Caco-2 (cell line): ENCODE measurements at regions not wholly inside any gene's neighbourhood (a gene's known extent, or its start where the extent isn't known, plus 50 kb on each side); places are given as distances from the start of the nearest gene placed in this dataset.

Source experiments
- BruUV-seq: library from RNA; stranded (reverse); fragments of 400-500 nt; replicated peaks from 2 replicates; lab custom pipeline; 2021; lab: Mats Ljungman, UMichigan
- CTCF ChIA-PET: fragments of 300-600 bp; sonication (Branson Sonifier 250); formaldehyde crosslinking; loops from one replicate; lab custom pipeline; 2022; ENCODE audit warnings: antibody characterized with exemption; lab: Charles Lee
- POLR2A ChIA-PET: fragments of 300-600 bp; sonication (Branson Sonifier 250); formaldehyde crosslinking; loops from one replicate; lab custom pipeline; 2022; ENCODE audit warnings: antibody characterized with exemption; lab: Charles Lee
- DNase-seq, 2 experiments: peaks; one replicate each; pipeline versions ENCODE4 v3.0.0 to v3.0.0-alpha.2; 2020 to 2022
- H3K27me3 ChIP-seq: replicated peaks from 2 replicates; pipeline ENCODE4 v1.6.0; 2011; ENCODE audit warnings: low read length; ENCODE audit not compliant: control insufficient read depth, insufficient read depth
- H3K36me3 ChIP-seq: 2 replicates; pipeline ENCODE4 v1.5.1; 2011; ENCODE audit warnings: low read length; ENCODE audit not compliant: control insufficient read depth, insufficient read depth
- H3K4me1 ChIP-seq: fragments of 250-450 bp; sonication (Bioruptor Pico); 2 replicates; pipeline ENCODE4 v1.5.1; 2020; ENCODE audit warnings: mild to moderate bottlenecking
- H3K4me3 ChIP-seq: 2 replicates; pipeline ENCODE4 v1.5.1; 2011; ENCODE audit warnings: low read depth, mild to moderate bottlenecking, control low read depth, low read length
- H3K9me3 ChIP-seq: fragments of 250-450 bp; sonication (Bioruptor Pico); 2 replicates; pipeline ENCODE4 v1.5.1; 2020; ENCODE audit warnings: mild to moderate bottlenecking, moderate library complexity
- H3K27ac Mint-ChIP-seq: one replicate; pipeline ENCODE4 v1.8.0; 2022; ENCODE audit warnings: mixed read lengths; ENCODE audit not compliant: unreplicated experiment
- H3K27me3 Mint-ChIP-seq: one replicate; pipeline ENCODE4 v1.8.0; 2022; ENCODE audit warnings: mixed read lengths; ENCODE audit not compliant: insufficient read depth, unreplicated experiment
- H3K36me3 Mint-ChIP-seq: one replicate; pipeline ENCODE4 v1.8.0; 2022; ENCODE audit warnings: mild to moderate bottlenecking, mixed read lengths; ENCODE audit not compliant: insufficient read depth, unreplicated experiment
- H3K4me1 Mint-ChIP-seq: one replicate; pipeline ENCODE4 v1.8.0; 2022; ENCODE audit warnings: low read depth, mixed read lengths; ENCODE audit not compliant: unreplicated experiment
- H3K4me3 Mint-ChIP-seq: one replicate; pipeline ENCODE4 v1.8.0; 2022; ENCODE audit warnings: mild to moderate bottlenecking, moderate library complexity, mixed read lengths; ENCODE audit not compliant: unreplicated experiment
- H3K9me3 Mint-ChIP-seq: one replicate; pipeline ENCODE4 v1.8.0; 2022; ENCODE audit warnings: mixed read lengths; ENCODE audit not compliant: unreplicated experiment
- CTCF ChIP-seq, 2 experiments: fragments of 200-600 bp in 1 of 2; IDR thresholded peaks; 1 replicate in 1 of 2; 2 replicates in 1 of 2; pipeline versions ENCODE4 v1.5.1 to v1.8.0; 2011 to 2022; ENCODE audit warnings: antibody characterized with exemption in 1 of 2, control low read depth in 1 of 2, inconsistent platforms in 1 of 2, low read depth in 1 of 2, low read length in 1 of 2, mild to moderate bottlenecking in 1 of 2, moderate library complexity in 1 of 2; ENCODE audit not compliant: insufficient read depth in 1 of 2, severe bottlenecking in 1 of 2, unreplicated experiment in 1 of 2
- intact Hi-C: fragments of 100-400 bp; cut with micrococcal nuclease; formaldehyde crosslinking; loops from one replicate; pipeline ENCODE4 v1.10.0; 2022; ENCODE audit not compliant: unreplicated experiment

- Histone ChIP-seq H3K36me3 (no peaks in the 10 kb centered on the region), H3K4me3 (no peak overlapping the region), H3K27me3 (no peaks in the 10 kb centered on the region), H3K4me1 (no peaks in the 10 kb centered on the region; the same call in 1 of the 2 replicates), H3K9me3 (no peaks in the 10 kb centered on the region)
- Mint-ChIP-seq H3K9me3 (no peaks in the 10 kb centered on the region), H3K4me3 (no peak overlapping the region), H3K36me3 (no peaks in the 10 kb centered on the region), H3K4me1 (no peaks in the 10 kb centered on the region), H3K27me3 (no peaks in the 10 kb centered on the region), H3K27ac (no peak overlapping the region)
- TF ChIP-seq CTCF (IDR thresholded peaks at IDR 0.05; ENCODE audit: insufficient read depth in 1 of 2, low read depth in 1 of 2, low read length in 1 of 2, severe bottlenecking in 1 of 2, unreplicated experiment in 1 of 2): no peak
- peak in 1 of 2 experiments; percentile 13 for DNase-seq
- intact Hi-C loops: no loop called here
- POLR2A ChIA-PET: no interaction called here
- CTCF ChIA-PET: no interaction called here
- BruUV-seq: no TSS peak
Observed at GRCh38 chr16:76118344-76118743, 158.9 kb upstream of the CNTNAP4 start.

GRCh38 chr16:76121636-76122035 lies 155.6 kb upstream of the CNTNAP4 start:
- Histone ChIP-seq H3K36me3 (no peaks in the 10 kb centered on the region), H3K4me1 (no peaks in the 10 kb centered on the region; the same call in 1 of the 2 replicates), H3K4me3 (no peak overlapping the region), H3K9me3 (no peaks in the 10 kb centered on the region), H3K27me3 (no peaks in the 10 kb centered on the region)
- POLR2A ChIA-PET: no interaction called here
- CTCF ChIA-PET: no interaction called here
- intact Hi-C loops: no loop called here
- DNase-seq: no peak
- no peak overlapping the region for H3K27ac Mint-ChIP-seq
- no peaks in the 10 kb centered on the region for H3K36me3 Mint-ChIP-seq
- no peaks in the 10 kb centered on the region for H3K4me1 Mint-ChIP-seq
- no peaks in the 10 kb centered on the region for H3K27me3 Mint-ChIP-seq
- no peaks in the 10 kb centered on the region for H3K9me3 Mint-ChIP-seq
- H3K4me3 Mint-ChIP-seq: no peak overlapping the region
- no peak for TF ChIP-seq CTCF (IDR thresholded peaks at IDR 0.05; ENCODE audit: insufficient read depth in 1 of 2, low read depth in 1 of 2, low read length in 1 of 2, severe bottlenecking in 1 of 2, unreplicated experiment in 1 of 2)
- no TSS peak for BruUV-seq

- no TSS peak for BruUV-seq
- DNase-seq: no peak
- Histone ChIP-seq H3K4me3 (no peak overlapping the region), H3K27me3 (no peaks in the 10 kb centered on the region), H3K4me1 (no peaks in the 10 kb centered on the region), H3K9me3 (no peaks in the 10 kb centered on the region; the same call in 1 of the 2 replicates), H3K36me3 (no peaks in the 10 kb centered on the region)
- intact Hi-C loops: no loop called here
- POLR2A ChIA-PET: no interaction called here
- CTCF ChIA-PET: no interaction called here
- Mint-ChIP-seq H3K27me3 (no peaks in the 10 kb centered on the region), H3K9me3 (peaks cover 10% of the 10 kb centered on the region), H3K36me3 (no peaks in the 10 kb centered on the region), H3K4me1 (no peaks in the 10 kb centered on the region), H3K4me3 (no peak overlapping the region), H3K27ac (no peak overlapping the region)
- TF ChIP-seq CTCF (IDR thresholded peaks at IDR 0.05; ENCODE audit: insufficient read depth in 1 of 2, low read depth in 1 of 2, low read length in 1 of 2, severe bottlenecking in 1 of 2, unreplicated experiment in 1 of 2): no peak
Observed at GRCh38 chr16:76123966-76124365, 153.2 kb upstream of the CNTNAP4 start.
